GM20431 (cell line): ENCODE measurements at regions not wholly inside any gene's neighbourhood (a gene's known extent, or its start where the extent isn't known, plus 50 kb on each side); places are given as distances from the start of the nearest gene placed in this dataset.

Experiments used
- in situ Hi-C: fragments of 300-500 bp; cut with MseI, MboI; formaldehyde crosslinking; loops from one replicate; pipeline ENCODE4 v1.15.0; 2020; ENCODE audit warnings: low sequenced_read_pairs; ENCODE audit not compliant: unreplicated experiment

GRCh38 chr16:27123795-27124409 lies 57.2 kb downstream of the C16orf82 start:
- in situ Hi-C loops, result loop anchor here (25.0 kb wide), 1 partner anchor 1287 kb away; no protein-coding TSS in a partner anchor

GRCh38 chr16:27127308-27127707 lies 60.6 kb downstream of the C16orf82 start:
- in situ Hi-C loops, result no loop called here

- in situ Hi-C loops, result no loop called here
Measured at GRCh38 chr16:27129401-27129800, 62.7 kb downstream of the C16orf82 start.

GRCh38 chr16:27138257-27138656 lies 65.1 kb upstream of the KDM8 start:
- in situ Hi-C loops, result no loop called here

GRCh38 chr16:27145630-27146029 lies 57.7 kb upstream of the KDM8 start:
- in situ Hi-C loops, result no loop called here

GRCh38 chr16:27149986-27150385 lies 53.3 kb upstream of the KDM8 start:
- in situ Hi-C loops, result no loop called here

GRCh38 chr16:27152121-27152520 lies 51.2 kb upstream of the KDM8 start:
- in situ Hi-C loops, result no loop called here

- in situ Hi-C loops, result no loop called here
Measured at GRCh38 chr16:27152801-27153200, 50.5 kb upstream of the KDM8 start.
